ENCODE measurements at regions not wholly inside any gene's neighbourhood (a gene's known extent, or its start where the extent isn't known, plus 50 kb on each side); places are given as distances from the start of the nearest gene placed in this dataset.

- no peak for DNase-seq (ENCODE audit: low read depth)
- H3K4me3 ChIP-seq (replicated peaks; ENCODE audit: low read depth, low read length) = no peak overlapping the region
- no peak for TF ChIP-seq CTCF (IDR thresholded peaks at IDR 0.05; ENCODE audit: low read length, missing control alignments)
These were observed 78.1 kb upstream of the P2RY1 start for GRCh38 chr3:152756807-152757206.

DNA sequence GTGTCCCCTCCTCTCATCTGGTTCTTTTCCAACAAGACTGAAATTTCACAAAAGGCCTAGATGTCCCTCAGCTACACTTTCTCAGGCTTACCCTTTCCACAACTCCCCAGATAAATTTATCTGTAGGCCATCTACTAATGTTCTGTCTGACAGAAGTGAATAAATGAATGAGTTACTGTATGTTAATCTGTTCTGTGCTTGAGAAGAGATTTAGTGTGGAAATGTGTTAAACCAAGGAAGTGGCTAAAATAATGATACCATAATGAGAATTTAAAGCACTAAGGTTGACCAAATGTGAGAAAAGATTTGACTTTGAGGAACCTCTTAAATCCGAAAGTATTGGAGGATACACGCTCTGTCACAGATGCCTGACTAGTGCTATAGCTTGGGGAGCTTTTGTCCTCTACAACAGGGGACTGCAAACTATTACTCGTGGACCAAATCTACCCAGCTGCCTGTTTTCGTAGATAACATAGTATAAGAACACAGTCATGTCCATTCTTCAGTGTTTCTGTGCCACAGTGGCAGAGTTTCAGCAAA lies 74.8 kb upstream of the P2RY1 start:
- TF ChIP-seq CTCF (IDR thresholded peaks at IDR 0.05; ENCODE audit: low read length, missing control alignments) = no peak
- no peak for DNase-seq (ENCODE audit: low read depth)

DNA sequence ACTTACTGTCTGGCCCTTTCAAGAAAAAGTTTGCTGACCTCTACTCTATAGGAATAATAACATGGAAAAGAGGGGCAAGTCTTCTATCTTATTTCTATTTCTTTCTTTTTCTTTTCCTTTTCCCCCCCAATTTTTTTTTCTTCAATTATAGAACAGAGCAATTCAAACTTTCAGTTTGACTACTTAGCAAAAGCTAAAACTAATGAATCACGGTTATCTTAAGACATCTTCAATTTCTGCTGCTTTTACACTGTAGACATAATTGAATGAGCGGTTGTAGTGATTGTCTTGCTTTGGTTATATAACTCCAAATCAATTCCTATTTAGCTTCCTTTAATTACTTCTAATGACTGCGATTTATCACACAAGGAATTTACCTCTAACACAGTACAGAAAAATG lies 74.3 kb upstream of the P2RY1 start:
- no peak for DNase-seq (ENCODE audit: low read depth)
- TF ChIP-seq CTCF (IDR thresholded peaks at IDR 0.05; ENCODE audit: low read length, missing control alignments) = no peak
- no peak overlapping the region for H3K4me3 ChIP-seq (replicated peaks; ENCODE audit: low read depth, low read length)

More for the DNA sequence above, 74.8 kb upstream of the P2RY1 start:
- H3K4me3 ChIP-seq (replicated peaks; ENCODE audit: low read depth, low read length) = no peak overlapping the region

- DNase-seq (ENCODE audit: low read depth) = no peak
- no peak overlapping the region for H3K4me3 ChIP-seq (replicated peaks; ENCODE audit: low read depth, low read length)
- TF ChIP-seq CTCF (IDR thresholded peaks at IDR 0.05; ENCODE audit: low read length, missing control alignments) = no peak
These were observed 66.5 kb upstream of the P2RY1 start for GRCh38 chr3:152768478-152768877.

DNA sequence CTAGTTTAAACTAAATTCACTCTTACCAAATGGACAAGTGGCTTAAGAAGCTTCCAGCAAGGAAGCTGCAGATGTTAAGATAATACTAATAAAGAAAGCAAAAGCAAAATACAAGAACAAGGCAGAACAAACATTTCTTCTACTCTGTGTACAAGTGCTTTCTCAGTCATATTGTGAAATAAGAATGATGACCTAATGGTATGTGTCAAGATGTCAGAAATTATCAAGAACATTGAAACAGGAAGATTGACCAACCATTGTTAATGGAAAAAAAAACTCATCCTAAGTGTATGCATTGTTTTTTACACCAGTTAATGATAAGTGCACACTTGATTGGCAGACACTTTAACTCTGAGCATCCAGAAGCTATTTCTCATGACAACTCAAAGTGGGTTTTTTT lies 65.4 kb upstream of the P2RY1 start:
- DNase-seq (ENCODE audit: low read depth) = peak; percentile 81
- no peak for TF ChIP-seq CTCF (IDR thresholded peaks at IDR 0.05; ENCODE audit: low read length, missing control alignments)

DNA sequence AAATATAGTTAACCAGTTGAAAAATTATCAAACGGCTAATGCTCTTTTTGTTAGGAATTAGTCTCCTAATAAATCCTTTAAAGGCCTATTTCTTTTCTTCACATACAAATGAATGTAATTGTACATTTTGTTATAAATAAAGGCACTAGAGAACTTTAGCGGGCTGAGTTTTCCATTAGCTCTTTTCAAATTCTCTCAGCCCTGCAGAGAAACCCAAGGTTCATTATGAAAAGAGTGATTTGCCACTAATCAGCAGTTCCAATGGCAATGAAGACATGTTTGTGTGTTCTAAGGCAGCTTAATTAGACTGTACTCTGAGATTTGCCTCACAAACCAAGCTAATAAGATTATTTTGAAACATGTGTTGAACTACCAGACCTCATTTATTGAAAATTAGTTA lies 64.6 kb upstream of the P2RY1 start:
- DNase-seq (ENCODE audit: low read depth) = no peak
- no peak overlapping the region for H3K4me3 ChIP-seq (replicated peaks; ENCODE audit: low read depth, low read length)
- TF ChIP-seq CTCF (IDR thresholded peaks at IDR 0.05; ENCODE audit: low read length, missing control alignments) = no peak

More for the DNA sequence above, 65.4 kb upstream of the P2RY1 start:
- no peak overlapping the region for H3K4me3 ChIP-seq (replicated peaks; ENCODE audit: low read depth, low read length)

- TF ChIP-seq CTCF (IDR thresholded peaks at IDR 0.05; ENCODE audit: low read length, missing control alignments) = no peak
- H3K4me3 ChIP-seq (replicated peaks; ENCODE audit: low read depth, low read length) = no peak overlapping the region
- DNase-seq (ENCODE audit: low read depth) = no peak
These were observed 63.8 kb upstream of the P2RY1 start for GRCh38 chr3:152771120-152771519.

All from fibroblast of pulmonary artery (primary cell).